ENCODE measurements at regions not wholly inside any gene's neighbourhood (a gene's known extent, or its start where the extent isn't known, plus 50 kb on each side); places are given as distances from the start of the nearest gene placed in this dataset.
"Not testable (repeated sequence)": the region's sequence is repeated elsewhere in the genome, so short reads cannot be mapped to it uniquely, and the experiment has no call there.

GRCh38 chr17:83159204-83160049, 80.0 kb downstream of the METRNL start:
- no peak for DNase-seq (ENCODE audit: low spot score)

- no peak for DNase-seq (ENCODE audit: low spot score)
Measured at GRCh38 chr17:83160443-83161297, 81.3 kb downstream of the METRNL start.

- DNase-seq (ENCODE audit: low spot score) = no peak
Measured at GRCh38 chr17:83161298-83162034, 82.1 kb downstream of the METRNL start.

- DNase-seq (ENCODE audit: low spot score) = no peak
Measured at GRCh38 chr17:83162035-83162745, 82.8 kb downstream of the METRNL start.

- DNase-seq (ENCODE audit: low spot score) = no peak
Measured at GRCh38 chr17:83164490-83164889, 85.1 kb downstream of the METRNL start.

- DNase-seq (ENCODE audit: low spot score) = no peak
Measured at GRCh38 chr17:83170571-83171260, 91.3 kb downstream of the METRNL start.

- DNase-seq (ENCODE audit: low spot score) = no peak
Measured at GRCh38 chr17:83171661-83172060, 92.3 kb downstream of the METRNL start.

- not testable (repeated sequence) for DNase-seq (ENCODE audit: low spot score)
Measured at GRCh38 chr17:83172099-83172498, 92.7 kb downstream of the METRNL start.

GRCh38 chr17:83172646-83173045, 93.2 kb downstream of the METRNL start:
- not testable (repeated sequence) for DNase-seq (ENCODE audit: low spot score)

- DNase-seq (ENCODE audit: low spot score) = not testable (repeated sequence)
Measured at GRCh38 chr17:83173180-83173913, 93.9 kb downstream of the METRNL start.

- no peak for DNase-seq (ENCODE audit: low spot score)
Measured at GRCh38 chr17:83173914-83174361, 94.5 kb downstream of the METRNL start.

GRCh38 chr17:83174362-83175118, 95.1 kb downstream of the METRNL start:
- DNase-seq (ENCODE audit: low spot score) = no peak

- no peak for DNase-seq (ENCODE audit: low spot score)
Measured at GRCh38 chr17:83175119-83175821, 95.9 kb downstream of the METRNL start.

GRCh38 chr17:83175822-83176622, 96.6 kb downstream of the METRNL start:
- no peak for DNase-seq (ENCODE audit: low spot score)

- DNase-seq (ENCODE audit: low spot score) = no peak
Measured at GRCh38 chr17:83176623-83177583, 97.5 kb downstream of the METRNL start.

- DNase-seq (ENCODE audit: low spot score) = no peak
Measured at GRCh38 chr17:83177611-83178532, 98.5 kb downstream of the METRNL start.
